ENCODE measurements at regions not wholly inside any gene's neighbourhood (a gene's known extent, or its start where the extent isn't known, plus 50 kb on each side); places are given as distances from the start of the nearest gene placed in this dataset.
"Not testable (repeated sequence)": the region's sequence is repeated elsewhere in the genome, so short reads cannot be mapped to it uniquely, and the experiment has no call there.

GRCh38 chr1:222865718-222866117, 50.9 kb downstream of the DISP1 start:
- no peak for DNase-seq

- DNase-seq = no peak
These were observed 52.5 kb downstream of the DISP1 start for GRCh38 chr1:222867316-222867715.

DNA sequence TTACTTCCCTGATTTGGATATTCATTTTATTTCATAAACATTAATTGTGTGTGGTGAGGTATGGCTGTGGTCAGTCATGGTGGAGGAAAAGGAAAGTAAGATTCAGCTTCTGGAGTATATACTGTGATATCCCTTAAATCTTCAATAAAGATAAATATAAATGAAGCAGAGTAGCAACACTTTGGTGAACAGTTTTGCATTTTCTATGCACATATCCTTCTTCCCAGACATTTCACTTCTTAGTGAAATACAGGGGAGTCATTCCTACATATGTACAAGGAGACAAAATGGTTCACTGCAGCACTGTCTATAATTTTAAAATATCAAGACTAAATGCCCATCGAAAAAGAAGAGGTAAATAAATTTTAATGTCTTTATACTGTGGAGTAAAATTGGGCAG, 61.3 kb downstream of the DISP1 start:
- no peak for DNase-seq

DNA sequence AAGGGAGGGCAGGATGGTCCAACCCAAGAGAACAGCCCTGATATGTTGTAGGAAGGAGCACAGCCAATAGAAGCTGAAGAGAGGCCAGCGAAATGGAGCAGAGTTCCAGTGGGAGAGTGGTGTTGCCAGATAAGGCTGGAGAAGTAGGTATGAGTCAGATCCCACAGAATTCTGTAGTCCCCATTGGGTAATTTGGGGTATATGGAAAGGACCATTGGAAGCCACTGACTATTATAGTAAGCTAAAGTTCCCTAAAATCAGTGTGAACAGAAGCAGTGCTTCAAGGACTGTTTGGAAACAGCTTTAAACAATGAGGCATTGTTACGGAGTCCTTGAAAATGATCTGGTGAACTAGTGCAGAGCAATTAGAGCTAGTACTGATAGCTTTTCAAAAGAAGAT, 63.0 kb downstream of the DISP1 start:
- DNase-seq = peak; percentile 44

DNA sequence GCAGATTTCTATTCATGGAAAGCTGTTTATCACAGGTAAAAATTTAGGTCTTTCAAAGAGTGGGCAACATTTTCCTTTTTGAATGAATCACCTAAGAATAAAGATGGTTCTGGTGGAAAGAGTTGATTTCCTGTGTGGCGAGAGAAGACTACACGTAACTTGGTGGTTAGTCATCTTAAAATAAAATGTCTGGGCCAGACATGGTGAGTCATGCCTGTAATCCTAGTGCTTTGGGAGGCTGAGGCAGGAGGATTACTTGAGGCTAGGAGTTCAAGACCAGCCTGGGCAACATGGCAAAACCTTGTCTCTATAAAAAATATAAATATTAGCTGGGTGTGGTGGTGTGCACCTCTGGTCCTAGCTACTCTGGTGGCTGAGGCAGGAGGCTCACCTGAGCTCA, 65.7 kb downstream of the DISP1 start:
- DNase-seq = peak; percentile 67

- no peak for DNase-seq
These were observed 71.5 kb downstream of the DISP1 start for GRCh38 chr1:222886194-222886854.

DNA sequence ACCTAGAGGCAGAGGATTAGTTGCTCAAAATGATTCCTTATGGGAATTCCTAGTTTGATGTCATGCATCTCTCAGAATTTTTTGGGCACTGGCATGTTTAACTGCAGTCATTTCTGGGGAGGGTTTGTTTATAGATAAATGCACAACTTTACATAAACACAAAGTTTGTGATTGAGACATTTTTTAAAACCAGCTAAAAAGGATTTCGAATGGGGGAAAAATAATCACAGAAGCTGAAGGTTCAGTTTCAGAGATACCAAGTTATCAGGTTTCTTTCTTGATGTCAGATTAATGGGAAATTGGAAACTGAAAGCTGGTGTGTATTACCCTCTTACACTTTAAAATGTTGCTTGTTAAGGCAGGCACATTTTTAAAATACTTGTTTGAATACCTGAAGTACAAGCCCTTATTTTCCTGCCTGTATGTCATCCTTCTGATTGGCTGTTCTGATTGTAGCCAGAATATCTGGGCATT, 72.1 kb downstream of the DISP1 start:
- DNase-seq = no peak

- no peak for DNase-seq
These were observed 74.6 kb downstream of the DISP1 start for GRCh38 chr1:222889440-222889839.

- DNase-seq = no peak
These were observed 75.9 kb downstream of the DISP1 start for GRCh38 chr1:222890716-222891115.

DNA sequence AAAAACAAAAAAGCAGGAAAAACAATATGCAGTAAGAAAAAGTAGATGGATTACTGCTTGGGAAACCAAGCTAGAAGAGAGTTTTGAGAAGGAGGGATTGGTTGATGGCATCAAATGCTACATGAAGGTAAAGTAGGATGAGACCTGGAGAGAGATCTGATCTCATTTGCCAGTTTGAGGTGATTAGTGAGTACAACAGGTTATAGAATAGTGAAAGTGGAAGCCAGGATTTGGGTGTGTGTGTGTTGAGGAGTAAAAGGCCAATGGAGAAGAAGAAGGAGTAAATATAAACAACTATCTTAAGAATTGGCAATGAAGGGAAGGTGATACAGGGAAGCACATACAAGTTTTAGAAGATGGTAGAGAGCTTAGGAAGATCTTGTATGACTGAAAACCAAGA, 76.7 kb downstream of the DISP1 start:
- no peak for DNase-seq

- peak; percentile 52 for DNase-seq
These were observed 77.4 kb downstream of the DISP1 start for GRCh38 chr1:222892137-222892769.

DNA sequence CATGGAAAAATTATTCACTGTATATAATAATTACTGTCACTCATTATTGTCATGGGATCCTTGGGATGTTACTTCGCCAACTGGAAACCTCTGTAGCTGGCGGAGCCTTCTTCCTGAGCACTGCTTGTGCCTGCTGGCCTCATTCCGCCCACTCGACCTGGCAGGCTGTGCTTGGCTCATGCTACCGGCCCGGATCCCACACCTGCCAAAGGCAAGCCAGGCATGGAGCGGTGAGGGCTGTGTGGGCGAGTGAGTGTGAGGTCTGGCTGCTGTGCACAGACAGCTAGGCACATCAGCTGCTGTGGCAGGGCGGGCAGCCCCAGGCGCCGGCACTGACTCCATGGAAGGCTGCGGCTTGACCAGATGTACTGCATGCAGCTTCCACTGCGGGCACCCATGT, 78.4 kb downstream of the DISP1 start:
- no peak for DNase-seq

GRCh38 chr1:222894331-222894730, 79.5 kb downstream of the DISP1 start:
- no peak for DNase-seq

- DNase-seq = peak; percentile 34
These were observed 82.0 kb downstream of the DISP1 start for GRCh38 chr1:222896630-222897526.

DNA sequence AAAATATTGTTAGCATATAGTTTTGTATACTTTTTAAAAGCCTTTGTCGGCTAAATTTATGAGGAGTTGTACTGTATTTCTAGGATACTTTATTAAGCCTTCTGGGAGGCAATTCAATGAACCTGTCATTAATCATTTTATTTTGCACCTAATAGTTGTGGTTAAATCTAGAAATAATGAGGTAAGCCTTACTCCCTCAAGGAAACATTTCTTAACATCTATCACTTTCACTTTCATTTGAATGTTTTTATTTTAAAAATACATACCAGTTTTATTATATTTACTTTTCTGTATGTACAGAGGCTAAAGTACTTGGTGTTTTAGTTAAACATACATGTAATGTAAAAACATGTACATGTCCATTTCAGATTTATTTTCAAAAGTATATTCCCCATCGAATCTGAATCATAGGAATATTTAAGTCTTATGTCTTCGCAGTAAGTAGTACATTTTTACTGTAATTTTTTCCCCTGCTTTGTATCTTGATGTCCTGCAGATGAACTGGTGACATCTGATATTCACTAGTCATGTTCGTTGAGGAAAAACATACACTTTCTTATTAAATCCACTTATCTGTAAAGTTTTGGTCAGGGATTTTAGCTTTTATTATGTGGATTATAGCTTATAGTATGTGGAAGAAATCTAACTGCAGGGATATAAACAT, 82.8 kb downstream of the DISP1 start:
- DNase-seq = no peak

GRCh38 chr1:222898191-222898527, 83.3 kb downstream of the DISP1 start:
- DNase-seq = no peak

- no peak for DNase-seq
These were observed 84.6 kb downstream of the DISP1 start for GRCh38 chr1:222899471-222899870.

- DNase-seq = no peak
These were observed 89.6 kb downstream of the DISP1 start for GRCh38 chr1:222904451-222904850.

GRCh38 chr1:222905151-222905550, 90.3 kb downstream of the DISP1 start:
- no peak for DNase-seq

DNA sequence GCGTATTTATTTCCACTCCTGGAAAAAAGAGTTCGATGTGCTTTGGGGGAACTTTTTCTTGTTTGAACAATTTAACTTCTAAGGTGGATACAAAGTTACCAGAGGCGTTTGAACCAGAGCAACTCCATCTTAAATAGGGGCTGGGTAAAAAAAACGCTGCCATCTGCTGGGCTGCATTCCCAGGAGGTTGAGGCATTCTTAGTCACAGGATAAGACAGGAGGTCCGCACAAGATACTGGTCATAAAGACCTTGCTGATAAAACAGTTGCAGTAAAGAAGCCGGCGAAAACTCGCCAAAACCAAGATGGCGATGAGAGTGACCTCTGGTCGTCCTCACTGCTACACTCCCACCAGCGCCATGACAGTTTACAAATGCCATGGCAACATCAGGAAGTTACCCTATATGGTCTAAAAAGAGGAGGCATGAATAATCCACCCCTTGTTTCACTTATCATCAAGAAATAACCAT, 91.5 kb downstream of the DISP1 start:
- not testable (repeated sequence) for DNase-seq

DNA sequence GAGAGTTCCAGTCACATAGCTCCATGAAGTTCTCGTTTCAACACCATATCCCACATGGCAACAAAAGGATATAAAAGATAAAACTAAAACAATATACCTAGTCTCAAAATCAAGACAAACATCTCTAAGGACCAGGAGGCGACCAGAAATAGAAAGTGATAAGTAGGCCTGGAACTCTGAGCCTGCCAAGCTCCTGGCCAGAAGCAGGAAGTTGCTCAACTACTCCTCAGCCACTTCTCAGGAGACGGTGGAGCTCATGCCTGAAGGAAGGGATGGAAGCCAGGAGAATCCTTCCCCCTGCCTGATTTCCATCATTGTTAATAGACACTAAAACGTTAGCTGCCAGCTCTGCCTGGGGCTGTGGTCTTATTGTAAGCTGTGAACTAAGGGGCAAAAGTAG, 94.7 kb downstream of the DISP1 start:
- peak; percentile 66 for DNase-seq

GRCh38 chr1:222910699-222911098, 95.9 kb downstream of the DISP1 start:
- peak; percentile 59 for DNase-seq

DNA sequence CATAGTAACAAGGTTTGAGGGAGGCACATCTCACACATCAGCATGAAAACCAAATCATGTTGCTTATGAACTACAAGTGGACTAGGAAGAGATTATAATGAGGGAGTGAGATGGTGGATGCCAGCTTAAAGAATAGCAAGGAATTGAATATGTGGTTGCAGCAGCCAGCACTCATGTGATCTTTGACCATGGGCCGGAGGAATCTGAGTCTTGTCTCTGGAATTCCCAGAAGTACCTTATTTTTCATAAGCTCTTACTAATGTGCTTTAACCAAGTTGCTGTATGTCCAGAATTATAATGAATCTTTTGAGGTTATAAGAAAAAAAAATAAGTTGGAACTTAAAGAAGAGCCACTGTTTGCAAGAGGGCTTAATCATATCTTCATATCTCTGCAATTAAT, 97.0 kb downstream of the DISP1 start:
- peak; percentile 55 for DNase-seq
